ENCODE measurements at regions not wholly inside any gene's neighbourhood (a gene's known extent, or its start where the extent isn't known, plus 50 kb on each side); places are given as distances from the start of the nearest gene placed in this dataset.

DNA sequence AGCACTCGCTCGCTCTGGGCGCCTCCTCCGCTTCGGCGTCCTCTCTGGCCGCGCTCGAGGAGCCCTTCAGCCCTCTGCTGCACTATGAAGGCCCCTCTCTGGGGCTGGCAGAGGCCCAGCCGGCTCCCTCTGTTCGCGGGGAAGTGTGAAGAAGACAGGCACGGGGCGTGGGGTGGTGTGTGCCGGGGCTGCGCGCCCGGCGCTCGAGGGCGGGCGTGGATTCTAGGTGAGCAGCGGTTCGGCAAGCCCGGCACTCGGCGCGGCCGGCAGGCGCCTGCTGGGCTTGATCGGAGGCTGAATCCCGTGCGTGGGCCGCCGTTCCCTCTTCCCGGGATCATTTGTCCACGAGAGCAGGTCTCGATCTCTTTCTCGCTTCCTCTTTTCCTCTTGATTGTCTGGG lies 153.0 kb downstream of the SLC35B3 start:
- TF ChIP-seq TARDBP (IDR thresholded peaks at IDR 0.05) (no peak), BHLHE40 (IDR thresholded peaks at IDR 0.05; ENCODE audit: borderline replicate concordance) (no peak)

Data from HEK293T (cell line).